Activated CD4-positive, alpha-beta T cell treated with anti-CD3 and anti-CD28 coated beads, Interleukin-2, amount 10 ng/mL, durations not matched to agents 24 days and 14 days (primary cell): ENCODE measurements at regions not wholly inside any gene's neighbourhood (a gene's known extent, or its start where the extent isn't known, plus 50 kb on each side); places are given as distances from the start of the nearest gene placed in this dataset.
"Not testable (repeated sequence)": the region's sequence is repeated elsewhere in the genome, so short reads cannot be mapped to it uniquely, and the experiment has no call there.

Source experiments
- DNase-seq: peaks from one replicate; pipeline ENCODE4 v3.0.0; 2022
- H3K27ac Mint-ChIP-seq: one replicate; pipeline ENCODE4 v1.8.0; 2022; ENCODE audit warnings: mild to moderate bottlenecking, mixed read lengths
- H3K27me3 Mint-ChIP-seq: one replicate; pipeline ENCODE4 v1.8.0; 2022; ENCODE audit warnings: mixed read lengths
- H3K36me3 Mint-ChIP-seq: one replicate; pipeline ENCODE4 v1.8.0; 2022; ENCODE audit warnings: low read depth, mild to moderate bottlenecking, mixed read lengths
- H3K4me1 Mint-ChIP-seq: one replicate; pipeline ENCODE4 v1.8.0; 2021; ENCODE audit warnings: mixed read lengths
- H3K4me3 Mint-ChIP-seq: one replicate; pipeline ENCODE4 v1.8.0; 2022; ENCODE audit warnings: mild to moderate bottlenecking, moderate library complexity, mixed read lengths
- H3K9me3 Mint-ChIP-seq: one replicate; pipeline ENCODE4 v1.8.0; 2021; ENCODE audit warnings: mixed read lengths
- intact Hi-C: fragments of 100-400 bp; cut with micrococcal nuclease; formaldehyde crosslinking; loops from one replicate; pipeline ENCODE4 v1.15.1; 2023

DNA sequence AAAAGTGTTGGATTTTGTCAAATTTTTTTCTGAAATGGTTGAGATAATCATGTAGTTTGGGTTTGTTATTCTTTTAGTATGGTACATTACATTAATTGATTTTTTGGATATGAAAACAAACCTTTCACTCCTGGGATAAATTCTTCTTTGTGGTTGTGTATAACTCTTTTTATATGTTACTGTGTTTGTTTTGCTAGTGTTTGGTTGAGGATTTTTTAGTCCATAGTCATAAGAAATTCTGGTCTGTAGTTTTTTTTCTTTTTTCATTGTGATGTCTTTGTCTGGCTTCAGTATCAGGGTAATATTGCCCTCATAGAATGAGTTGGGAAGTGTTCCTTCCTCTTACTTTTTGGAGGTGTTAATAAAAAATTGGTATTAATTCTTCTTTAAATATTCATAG is 122.2 kb upstream of the ATXN1 start:
- Mint-ChIP-seq H3K4me3 (no peak overlapping the region), H3K9me3 (no peaks in the 10 kb centered on the region), H3K27me3 (peaks cover 32% of the 10 kb centered on the region), H3K27ac (no peak overlapping the region), H3K4me1 (no peaks in the 10 kb centered on the region), H3K36me3 (no peaks in the 10 kb centered on the region)
- intact Hi-C loops: no loop called here
- no peak for DNase-seq

GRCh38 chr6:16882230-16882629 is 121.0 kb upstream of the ATXN1 start:
- intact Hi-C loops: no loop called here
- Mint-ChIP-seq H3K9me3 (no peaks in the 10 kb centered on the region), H3K27me3 (peaks cover 36% of the 10 kb centered on the region), H3K27ac (no peak overlapping the region), H3K4me1 (no peaks in the 10 kb centered on the region), H3K4me3 (no peak overlapping the region), H3K36me3 (no peaks in the 10 kb centered on the region)
- DNase-seq: no peak

- intact Hi-C loops, H3K4me1 Mint-ChIP-seq, H3K4me3 Mint-ChIP-seq, H3K36me3 Mint-ChIP-seq, H3K9me3 Mint-ChIP-seq, H3K27ac Mint-ChIP-seq, DNase-seq: not testable (repeated sequence)
- H3K27me3 Mint-ChIP-seq: peaks cover 42% of the 10 kb centered on the region
Observed at GRCh38 chr6:16876852-16877251, 115.6 kb upstream of the ATXN1 start.

- H3K4me1 Mint-ChIP-seq: no peaks in the 10 kb centered on the region
- no peak overlapping the region for H3K4me3 Mint-ChIP-seq
- no peak for DNase-seq
- H3K27ac Mint-ChIP-seq: no peak overlapping the region
- peaks cover 35% of the 10 kb centered on the region for H3K27me3 Mint-ChIP-seq
- no peaks in the 10 kb centered on the region for H3K36me3 Mint-ChIP-seq
- intact Hi-C loops: no loop called here
- peaks cover 4% of the 10 kb centered on the region for H3K9me3 Mint-ChIP-seq
Observed at GRCh38 chr6:16876201-16876600, 114.9 kb upstream of the ATXN1 start.

DNA sequence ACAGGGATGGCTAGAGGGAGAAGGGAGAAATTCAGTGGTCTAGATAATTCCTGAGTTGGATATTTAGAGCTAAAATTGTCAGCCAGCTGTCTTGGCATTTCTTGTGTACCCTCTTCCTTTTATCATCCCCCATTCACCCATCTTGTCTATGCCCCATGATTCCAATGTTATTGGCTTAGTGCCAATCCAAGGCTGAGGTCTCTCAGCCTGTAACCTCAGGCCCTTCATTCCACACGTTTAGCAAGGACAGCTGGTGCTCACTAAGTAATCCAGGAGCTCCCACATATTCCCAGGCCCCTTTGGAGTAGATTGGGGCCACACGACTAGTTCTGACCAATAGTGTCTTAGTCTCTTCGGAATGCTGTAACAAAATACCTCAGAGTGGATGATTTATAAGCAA is 112.4 kb upstream of the ATXN1 start:
- Mint-ChIP-seq H3K4me1 (no peaks in the 10 kb centered on the region), H3K4me3 (no peak overlapping the region), H3K9me3 (peaks cover 4% of the 10 kb centered on the region), H3K27me3 (peaks cover 34% of the 10 kb centered on the region), H3K36me3 (no peaks in the 10 kb centered on the region), H3K27ac (no peak overlapping the region)
- peak; percentile 40 for DNase-seq
- intact Hi-C loops: no loop called here

- H3K27ac Mint-ChIP-seq: no peak overlapping the region
- peaks cover 4% of the 10 kb centered on the region for H3K9me3 Mint-ChIP-seq
- DNase-seq: peak; percentile 30
- no peaks in the 10 kb centered on the region for H3K4me1 Mint-ChIP-seq
- H3K36me3 Mint-ChIP-seq: no peaks in the 10 kb centered on the region
- intact Hi-C loops: no loop called here
- H3K4me3 Mint-ChIP-seq: no peak overlapping the region
- H3K27me3 Mint-ChIP-seq: peaks cover 36% of the 10 kb centered on the region
Observed at GRCh38 chr6:16872543-16873235, 111.4 kb upstream of the ATXN1 start.

DNA sequence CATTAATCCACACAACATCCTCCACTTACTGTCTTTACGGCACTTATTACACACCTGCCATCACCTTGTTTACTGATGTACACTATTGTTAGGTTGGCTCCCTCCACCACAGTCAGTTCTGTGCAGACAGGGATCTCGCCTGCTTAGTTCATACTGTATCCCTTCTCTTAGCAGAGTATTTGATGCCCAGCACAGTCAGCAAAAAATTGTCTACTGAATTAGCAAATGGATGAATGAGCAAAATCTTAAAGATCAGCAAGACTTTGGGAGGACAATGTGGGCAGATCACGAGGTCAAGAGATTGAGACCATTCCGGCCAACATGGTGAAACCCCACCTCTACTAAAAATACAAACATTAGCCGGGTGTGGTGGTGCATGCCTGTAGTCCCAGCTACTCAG is 109.8 kb upstream of the ATXN1 start:
- Mint-ChIP-seq H3K36me3 (no peaks in the 10 kb centered on the region), H3K4me1 (no peaks in the 10 kb centered on the region), H3K9me3 (no peaks in the 10 kb centered on the region), H3K27me3 (peaks cover 30% of the 10 kb centered on the region), H3K27ac (no peak overlapping the region), H3K4me3 (no peak overlapping the region)
- DNase-seq: peak; percentile 40
- intact Hi-C loops: no loop called here

GRCh38 chr6:16868968-16869367 is 107.7 kb upstream of the ATXN1 start:
- H3K4me3 Mint-ChIP-seq: no peak overlapping the region
- peaks cover 28% of the 10 kb centered on the region for H3K27me3 Mint-ChIP-seq
- H3K9me3 Mint-ChIP-seq: no peaks in the 10 kb centered on the region
- intact Hi-C loops: no loop called here
- H3K4me1 Mint-ChIP-seq: no peaks in the 10 kb centered on the region
- no peaks in the 10 kb centered on the region for H3K36me3 Mint-ChIP-seq
- H3K27ac Mint-ChIP-seq: no peak overlapping the region
- DNase-seq: no peak

DNA sequence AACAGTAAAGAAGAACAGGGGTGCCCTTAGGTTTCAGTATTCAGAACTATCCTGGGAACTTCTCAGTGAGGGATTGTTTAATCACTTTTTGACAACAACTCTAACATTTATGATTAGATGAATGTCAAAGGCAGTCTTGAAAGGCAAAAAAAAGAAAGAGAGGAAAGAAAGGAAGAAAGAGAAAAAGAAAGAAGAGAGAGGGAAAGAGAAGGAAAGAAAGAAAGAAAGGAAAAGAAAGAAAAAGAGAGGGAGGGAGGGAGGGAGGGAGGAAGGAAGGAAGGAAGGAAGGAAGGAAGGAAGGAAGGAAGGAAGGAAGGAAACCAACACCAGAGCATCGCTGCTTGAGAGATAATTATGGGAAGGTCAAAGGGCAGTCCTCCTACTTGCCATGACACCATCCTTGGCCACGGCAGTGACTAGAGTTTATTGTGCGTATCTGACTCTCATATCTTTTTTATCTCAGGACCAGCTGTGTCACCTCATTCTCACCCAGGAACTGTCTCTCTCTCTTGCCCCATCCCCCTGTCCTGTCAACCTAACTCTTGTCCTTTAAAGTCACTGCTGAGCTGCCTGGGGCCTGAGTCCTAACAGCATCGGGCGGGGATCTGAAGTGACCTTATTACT is 96.8 kb upstream of the ATXN1 start:
- DNase-seq: no peak
- no peak overlapping the region for H3K4me3 Mint-ChIP-seq
- intact Hi-C loops: no loop called here
- no peak overlapping the region for H3K27ac Mint-ChIP-seq
- H3K4me1 Mint-ChIP-seq: peaks cover 2% of the 10 kb centered on the region
- peaks cover 7% of the 10 kb centered on the region for H3K9me3 Mint-ChIP-seq
- peaks cover 15% of the 10 kb centered on the region for H3K27me3 Mint-ChIP-seq
- peaks cover 2% of the 10 kb centered on the region for H3K36me3 Mint-ChIP-seq

- Mint-ChIP-seq H3K36me3 (peaks cover 2% of the 10 kb centered on the region), H3K9me3 (peaks cover 7% of the 10 kb centered on the region), H3K27ac (no peak overlapping the region), H3K4me1 (peaks cover 11% of the 10 kb centered on the region), H3K4me3 (no peak overlapping the region), H3K27me3 (peaks cover 23% of the 10 kb centered on the region)
- no peak for DNase-seq
- intact Hi-C loops: no loop called here
Observed at GRCh38 chr6:16855460-16855859, 94.2 kb upstream of the ATXN1 start.

DNA sequence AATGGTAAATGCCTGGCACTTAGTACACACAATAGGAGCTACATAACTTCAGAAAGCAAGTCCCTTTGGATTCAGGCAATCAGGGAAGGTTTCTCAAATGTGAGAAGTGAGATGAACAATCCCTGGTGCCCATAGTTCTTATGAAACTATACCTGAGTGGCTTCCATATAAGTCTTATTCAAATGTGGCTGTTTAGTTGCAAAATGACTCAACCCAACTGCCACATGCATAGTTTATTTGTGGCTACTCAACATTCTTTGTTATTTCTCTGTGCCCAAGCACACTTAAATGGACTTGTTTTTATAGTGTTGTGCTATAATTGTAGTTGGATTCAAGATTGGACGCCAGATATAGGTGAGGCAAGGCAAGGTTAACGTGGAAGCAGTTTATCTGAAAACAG is 93.7 kb upstream of the ATXN1 start:
- Mint-ChIP-seq H3K4me3 (no peak overlapping the region), H3K4me1 (peaks cover 11% of the 10 kb centered on the region), H3K36me3 (peaks cover 2% of the 10 kb centered on the region), H3K27ac (no peak overlapping the region), H3K9me3 (peaks cover 7% of the 10 kb centered on the region), H3K27me3 (peaks cover 23% of the 10 kb centered on the region)
- no peak for DNase-seq
- intact Hi-C loops: no loop called here

DNA sequence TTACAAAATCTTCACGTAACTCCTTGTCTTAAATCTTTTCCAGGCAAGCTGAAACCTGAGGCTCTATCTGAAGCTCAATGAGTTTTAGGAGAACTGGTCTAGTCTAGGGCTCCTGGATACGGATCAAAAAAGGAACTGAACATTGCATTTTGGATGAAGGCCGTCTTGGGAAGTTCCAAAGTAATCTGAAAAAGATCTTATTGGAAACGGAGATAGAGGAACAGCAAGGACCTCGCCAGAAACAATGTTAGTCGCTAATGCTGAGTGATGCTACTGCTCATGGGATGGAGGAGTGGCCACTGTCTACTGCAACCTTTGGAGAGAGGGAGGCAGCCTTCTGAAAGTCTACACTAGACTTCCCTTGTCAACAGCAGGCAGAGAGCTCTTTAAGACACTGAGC is 91.4 kb upstream of the ATXN1 start:
- H3K4me1 Mint-ChIP-seq: peaks cover 18% of the 10 kb centered on the region
- H3K4me3 Mint-ChIP-seq: no peak overlapping the region
- H3K27me3 Mint-ChIP-seq: peaks cover 21% of the 10 kb centered on the region
- peaks cover 3% of the 10 kb centered on the region for H3K9me3 Mint-ChIP-seq
- no peaks in the 10 kb centered on the region for H3K36me3 Mint-ChIP-seq
- intact Hi-C loops: no loop called here
- H3K27ac Mint-ChIP-seq: no peak overlapping the region
- DNase-seq: no peak

GRCh38 chr6:16851758-16852157 is 90.5 kb upstream of the ATXN1 start:
- DNase-seq: no peak
- Mint-ChIP-seq H3K4me1 (peaks cover 18% of the 10 kb centered on the region), H3K9me3 (peaks cover 3% of the 10 kb centered on the region), H3K27ac (no peak overlapping the region), H3K27me3 (peaks cover 20% of the 10 kb centered on the region), H3K36me3 (no peaks in the 10 kb centered on the region), H3K4me3 (no peak overlapping the region)
- intact Hi-C loops: no loop called here

GRCh38 chr6:16851044-16851540 is 89.8 kb upstream of the ATXN1 start:
- Mint-ChIP-seq H3K4me1 (peaks cover 18% of the 10 kb centered on the region), H3K36me3 (no peaks in the 10 kb centered on the region), H3K27ac (no peak overlapping the region), H3K9me3 (peaks cover 3% of the 10 kb centered on the region), H3K4me3 (no peak overlapping the region), H3K27me3 (peaks cover 20% of the 10 kb centered on the region)
- intact Hi-C loops: no loop called here
- DNase-seq: no peak

- intact Hi-C loops: no loop called here
- Mint-ChIP-seq H3K9me3 (peaks cover 3% of the 10 kb centered on the region), H3K36me3 (no peaks in the 10 kb centered on the region), H3K4me1 (peaks cover 18% of the 10 kb centered on the region), H3K27me3 (peaks cover 19% of the 10 kb centered on the region), H3K4me3 (no peak overlapping the region), H3K27ac (no peak overlapping the region)
- DNase-seq: no peak
Observed at GRCh38 chr6:16850681-16851026, 89.4 kb upstream of the ATXN1 start.
